Hepatocyte (in vitro differentiated cells): ENCODE measurements at regions not wholly inside any gene's neighbourhood (a gene's known extent, or its start where the extent isn't known, plus 50 kb on each side); places are given as distances from the start of the nearest gene placed in this dataset.
A peak's percentile ranks its signal among the peaks of the same experiment; 100 is the strongest.

Source experiments
- DNase-seq: peaks from one replicate; pipeline ENCODE4 v3.0.0-alpha.2; 2016; ENCODE audit warnings: low spot score
- H2AFZ ChIP-seq: fragments of 200-600 bp; sonication (generic); 2 replicates; pipeline ENCODE4 v1.6.0; 2016; ENCODE audit warnings: antibody characterized with exemption, mild to moderate bottlenecking
- H3K27ac ChIP-seq: fragments of 200-600 bp; sonication (generic); 2 replicates; pipeline ENCODE4 v1.5.1; 2016; ENCODE audit warnings: mild to moderate bottlenecking
- H3K27me3 ChIP-seq: fragments of 200-600 bp; sonication (generic); 2 replicates; pipeline ENCODE4 v1.6.1; 2016
- H3K36me3 ChIP-seq: fragments of 200-600 bp; sonication (generic); replicated peaks from 2 replicates; pipeline ENCODE4 v1.5.1; 2016; ENCODE audit warnings: low read depth; ENCODE audit not compliant: insufficient read depth
- H3K4me1 ChIP-seq: fragments of 200-600 bp; sonication (generic); 2 replicates; pipeline ENCODE4 v1.5.1; 2016; ENCODE audit warnings: mild to moderate bottlenecking, moderate library complexity; ENCODE audit not compliant: insufficient read depth
- H3K4me2 ChIP-seq: fragments of 200-600 bp; sonication (generic); 2 replicates; pipeline ENCODE4 v1.6.0; 2016
- H3K4me3 ChIP-seq: fragments of 200-600 bp; sonication (generic); 2 replicates; pipeline ENCODE4 v1.5.1; 2016; ENCODE audit warnings: mild to moderate bottlenecking
- H3K79me2 ChIP-seq: fragments of 200-600 bp; sonication (generic); 2 replicates; pipeline ENCODE4 v1.6.0; 2017; ENCODE audit warnings: mild to moderate bottlenecking
- H3K9me2 ChIP-seq: fragments of 200-600 bp; sonication (generic); replicated peaks from 2 replicates; pipeline ENCODE4 v1.6.0; 2017; ENCODE audit warnings: mild to moderate bottlenecking; ENCODE audit not compliant: insufficient read depth
- H3K9me3 ChIP-seq: fragments of 200-600 bp; sonication (generic); 2 replicates; pipeline ENCODE4 v1.5.1; 2016; ENCODE audit warnings: low read depth, mild to moderate bottlenecking
- H4K20me1 ChIP-seq: fragments of 200-600 bp; sonication (generic); 2 replicates; pipeline ENCODE4 v1.6.0; 2016; ENCODE audit warnings: mild to moderate bottlenecking; ENCODE audit not compliant: insufficient read depth, poor library complexity, severe bottlenecking
- EZH2 ChIP-seq: fragments of 200-600 bp; sonication (generic); IDR thresholded peaks from 2 replicates; pipeline ENCODE4 v1.6.1; 2016; ENCODE audit warnings: antibody characterized with exemption, mild to moderate bottlenecking, borderline replicate concordance
- EZH2phosphoT487 ChIP-seq: fragments of 200-600 bp; sonication (generic); IDR thresholded peaks from one replicate; pipeline ENCODE4 v1.6.1; 2018; ENCODE audit warnings: antibody characterized with exemption, mild to moderate bottlenecking, low read depth, moderate library complexity; ENCODE audit not compliant: unreplicated experiment, severe bottlenecking
- WGBS: methylation state at CpG from one replicate; pipeline ENCODE4 v1.1.6; 2016; ENCODE audit warnings: low lambda C conversion rate; ENCODE audit errors: missing lambda C conversion rate; 5-methylcytosine and 5-hydroxymethylcytosine counted together
- TF ChIP-seq, protein P1 (sequence below): fragments of 200-600 bp; sonication (generic); IDR thresholded peaks from 2 replicates; pipeline ENCODE4 v1.5.1; 2016; ENCODE audit warnings: antibody characterized with exemption, mild to moderate bottlenecking; ENCODE audit not compliant: poor library complexity

DNA sequence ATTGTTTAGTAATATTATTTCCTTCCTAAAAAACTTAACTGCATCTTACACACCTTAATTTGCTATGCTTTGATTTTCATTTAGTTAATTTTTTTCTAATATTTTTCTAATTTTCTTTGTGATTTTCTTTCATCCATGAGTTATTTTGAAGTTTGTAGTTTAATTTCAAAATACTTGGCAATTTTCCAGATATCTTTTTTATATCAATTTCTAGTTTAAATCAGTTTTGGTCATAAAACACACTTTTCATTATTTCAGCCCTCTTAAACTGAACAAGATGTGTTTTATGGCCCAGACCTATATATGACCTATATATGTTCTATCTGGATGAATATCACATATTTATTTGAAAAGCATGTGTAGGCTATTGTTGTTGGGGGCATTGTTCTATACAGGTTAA is 759.9 kb upstream of the SGO1 start:
- TF ChIP-seq, protein P1, sequence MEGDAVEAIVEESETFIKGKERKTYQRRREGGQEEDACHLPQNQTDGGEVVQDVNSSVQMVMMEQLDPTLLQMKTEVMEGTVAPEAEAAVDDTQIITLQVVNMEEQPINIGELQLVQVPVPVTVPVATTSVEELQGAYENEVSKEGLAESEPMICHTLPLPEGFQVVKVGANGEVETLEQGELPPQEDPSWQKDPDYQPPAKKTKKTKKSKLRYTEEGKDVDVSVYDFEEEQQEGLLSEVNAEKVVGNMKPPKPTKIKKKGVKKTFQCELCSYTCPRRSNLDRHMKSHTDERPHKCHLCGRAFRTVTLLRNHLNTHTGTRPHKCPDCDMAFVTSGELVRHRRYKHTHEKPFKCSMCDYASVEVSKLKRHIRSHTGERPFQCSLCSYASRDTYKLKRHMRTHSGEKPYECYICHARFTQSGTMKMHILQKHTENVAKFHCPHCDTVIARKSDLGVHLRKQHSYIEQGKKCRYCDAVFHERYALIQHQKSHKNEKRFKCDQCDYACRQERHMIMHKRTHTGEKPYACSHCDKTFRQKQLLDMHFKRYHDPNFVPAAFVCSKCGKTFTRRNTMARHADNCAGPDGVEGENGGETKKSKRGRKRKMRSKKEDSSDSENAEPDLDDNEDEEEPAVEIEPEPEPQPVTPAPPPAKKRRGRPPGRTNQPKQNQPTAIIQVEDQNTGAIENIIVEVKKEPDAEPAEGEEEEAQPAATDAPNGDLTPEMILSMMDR = no peak
- no peak for TF ChIP-seq EZH2phosphoT487
- no peak for TF ChIP-seq EZH2
- H2AFZ ChIP-seq = no peak overlapping the region
- no peak overlapping the region for H3K4me2 ChIP-seq
- no peaks in the 10 kb centered on the region for H3K9me3 ChIP-seq
- no peak overlapping the region for H3K27ac ChIP-seq
- DNase-seq = no peak
- no peak overlapping the region for H3K4me3 ChIP-seq
- no peaks in the 10 kb centered on the region for H3K79me2 ChIP-seq
- H3K27me3 ChIP-seq = no peaks in the 10 kb centered on the region
- no peaks in the 10 kb centered on the region for H3K9me2 ChIP-seq
- H3K36me3 ChIP-seq = no peaks in the 10 kb centered on the region
- no peaks in the 10 kb centered on the region for H3K4me1 ChIP-seq
- H4K20me1 ChIP-seq = no peaks in the 10 kb centered on the region

DNA sequence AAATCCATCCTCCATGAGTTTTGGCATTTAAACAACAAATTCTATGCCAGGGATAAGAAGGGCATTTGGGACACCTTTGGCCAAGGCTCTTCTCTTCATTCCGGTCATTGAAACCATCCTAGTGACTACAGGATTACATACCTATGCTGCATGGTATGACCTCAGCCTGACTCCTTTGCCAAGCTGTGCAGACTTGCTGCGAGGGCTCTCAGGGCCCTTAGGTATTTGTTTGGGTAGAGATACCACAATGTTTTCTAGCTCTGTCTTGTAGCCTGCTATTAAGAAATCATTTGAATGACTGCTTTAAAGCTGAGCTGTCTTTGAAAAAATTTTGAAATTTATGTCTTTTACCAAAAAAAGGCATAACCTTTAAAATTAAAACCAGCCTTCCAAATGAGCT is 749.8 kb upstream of the SGO1 start:
- Histone ChIP-seq H3K79me2 (no peaks in the 10 kb centered on the region), H4K20me1 (no peaks in the 10 kb centered on the region), H3K4me2 (no peak overlapping the region), H3K27ac (no peak overlapping the region), H3K4me3 (no peak overlapping the region), H3K9me3 (no peaks in the 10 kb centered on the region), H3K9me2 (no peaks in the 10 kb centered on the region), H3K27me3 (no peaks in the 10 kb centered on the region), H2AFZ (no peak overlapping the region), H3K36me3 (no peaks in the 10 kb centered on the region), H3K4me1 (no peaks in the 10 kb centered on the region)
- TF ChIP-seq, protein P1 = no peak
- TF ChIP-seq EZH2phosphoT487 (no peak), EZH2 (no peak)
- 83% methylated on average over 2 of the region's 2 CpGs for WGBS
- no peak for DNase-seq

DNA sequence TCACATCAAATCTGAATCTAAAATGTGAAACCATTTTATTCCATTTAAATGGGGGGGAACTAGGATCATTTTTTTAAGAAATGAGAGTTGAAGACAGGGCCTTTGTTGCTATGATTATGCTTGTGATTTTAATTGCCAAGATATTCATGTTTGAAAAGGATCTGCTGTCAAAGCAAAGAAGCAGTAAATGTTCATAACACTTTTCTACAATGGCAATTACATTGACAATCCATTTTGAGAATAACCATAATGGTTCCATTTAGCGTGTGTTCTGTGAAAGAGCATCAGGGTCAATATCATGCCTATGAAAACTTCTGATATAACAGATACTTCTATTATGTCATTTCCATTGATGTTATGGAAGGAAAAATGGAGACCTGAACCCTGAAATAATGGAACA is 745.8 kb upstream of the SGO1 start:
- Histone ChIP-seq H3K4me1 (no peaks in the 10 kb centered on the region), H3K4me2 (no peak overlapping the region), H4K20me1 (no peaks in the 10 kb centered on the region), H3K36me3 (no peaks in the 10 kb centered on the region), H3K27ac (no peak overlapping the region), H3K79me2 (no peaks in the 10 kb centered on the region), H3K9me2 (no peaks in the 10 kb centered on the region), H3K27me3 (no peaks in the 10 kb centered on the region), H3K4me3 (no peak overlapping the region), H2AFZ (no peak overlapping the region), H3K9me3 (no peaks in the 10 kb centered on the region)
- DNase-seq = no peak
- 93% methylated on average over 1 of the region's 1 CpG for WGBS
- TF ChIP-seq EZH2phosphoT487 (no peak), EZH2 (no peak)
- TF ChIP-seq, protein P1 = no peak

DNA sequence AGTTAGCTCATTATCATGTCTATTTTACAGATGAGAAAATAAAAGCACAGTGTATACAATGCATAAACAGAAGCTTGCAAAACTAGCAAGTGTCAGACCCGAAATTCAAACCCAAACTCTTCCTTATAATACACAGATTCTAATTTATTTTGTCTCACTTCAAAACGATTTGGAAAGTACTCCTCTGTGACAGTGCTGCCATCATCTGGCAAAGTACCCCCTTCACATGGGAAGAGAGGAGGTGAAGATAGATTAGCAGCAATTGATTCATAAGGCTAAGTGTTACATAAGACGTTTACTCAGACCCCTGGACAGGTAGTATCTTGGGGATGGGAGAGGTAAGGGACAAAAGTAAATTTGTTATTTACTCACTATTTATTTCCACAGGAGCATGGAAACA is 744.0 kb upstream of the SGO1 start:
- 26% methylated on average over 3 of the region's 3 CpGs for WGBS

More for the DNA sequence above, 744.0 kb upstream of the SGO1 start:
- Histone ChIP-seq H3K9me3 (no peaks in the 10 kb centered on the region), H3K9me2 (no peaks in the 10 kb centered on the region), H3K79me2 (no peaks in the 10 kb centered on the region), H3K4me1 (no peaks in the 10 kb centered on the region), H3K36me3 (no peaks in the 10 kb centered on the region), H3K27me3 (no peaks in the 10 kb centered on the region), H3K4me3 (no peak overlapping the region), H3K4me2 (no peak overlapping the region), H4K20me1 (no peaks in the 10 kb centered on the region), H3K27ac (no peak overlapping the region), H2AFZ (no peak overlapping the region)
- TF ChIP-seq EZH2phosphoT487 = no peak
- TF ChIP-seq, protein P1 = peak; percentile 56
- TF ChIP-seq EZH2 = no peak
- DNase-seq = peak; percentile 19
